GM12878 (cell line): ENCODE measurements at regions not wholly inside any gene's neighbourhood (a gene's known extent, or its start where the extent isn't known, plus 50 kb on each side); places are given as distances from the start of the nearest gene placed in this dataset.

Source experiments
- DPF2 ChIP-seq: fragments of 450-650 bp; IDR thresholded peaks from 2 replicates; pipeline ENCODE4 v1.6.1; 2017; ENCODE audit warnings: mild to moderate bottlenecking
- EGR1 ChIP-seq, 2 experiments: IDR thresholded peaks; 1 replicate in 1 of 2; 2 replicates in 1 of 2; pipeline ENCODE4 v1.6.1; 2011 to 2012; ENCODE audit warnings: low read depth in 2 of 2, low read length in 2 of 2, borderline replicate concordance in 1 of 2, mild to moderate bottlenecking in 1 of 2, moderate library complexity in 1 of 2
- POLR2A ChIP-seq: IDR thresholded peaks from 2 replicates; pipeline ENCODE4 v1.6.1; 2011; ENCODE audit warnings: low read depth, mild to moderate bottlenecking, low read length
- RAD21 ChIP-seq: IDR thresholded peaks from 2 replicates; pipeline ENCODE4 v1.6.1; 2011; ENCODE audit warnings: mild to moderate bottlenecking, low read depth, low read length, moderate library complexity; ENCODE audit not compliant: insufficient read depth
- TF ChIP-seq, protein P1 (sequence below), 3 experiments: IDR thresholded peaks in 2 of 3; conservative IDR thresholded peaks in 1 of 3; 2 replicates each; pipeline ENCODE4 v1.5.1; 2011; ENCODE audit warnings: low read depth in 3 of 3, low read length in 3 of 3, mild to moderate bottlenecking in 3 of 3, control low read depth in 2 of 3, moderate library complexity in 2 of 3, inconsistent platforms in 1 of 3, mixed read lengths in 1 of 3; ENCODE audit not compliant: control insufficient read depth in 2 of 3, insufficient read depth in 1 of 3; ENCODE audit errors: extremely low read depth in 1 of 3
- TF ChIP-seq, protein P2 (sequence below): IDR thresholded peaks from 2 replicates; pipeline ENCODE4 v1.6.1; 2011; ENCODE audit warnings: mild to moderate bottlenecking, low read depth, low read length, moderate library complexity; ENCODE audit not compliant: insufficient replicate concordance

DNA sequence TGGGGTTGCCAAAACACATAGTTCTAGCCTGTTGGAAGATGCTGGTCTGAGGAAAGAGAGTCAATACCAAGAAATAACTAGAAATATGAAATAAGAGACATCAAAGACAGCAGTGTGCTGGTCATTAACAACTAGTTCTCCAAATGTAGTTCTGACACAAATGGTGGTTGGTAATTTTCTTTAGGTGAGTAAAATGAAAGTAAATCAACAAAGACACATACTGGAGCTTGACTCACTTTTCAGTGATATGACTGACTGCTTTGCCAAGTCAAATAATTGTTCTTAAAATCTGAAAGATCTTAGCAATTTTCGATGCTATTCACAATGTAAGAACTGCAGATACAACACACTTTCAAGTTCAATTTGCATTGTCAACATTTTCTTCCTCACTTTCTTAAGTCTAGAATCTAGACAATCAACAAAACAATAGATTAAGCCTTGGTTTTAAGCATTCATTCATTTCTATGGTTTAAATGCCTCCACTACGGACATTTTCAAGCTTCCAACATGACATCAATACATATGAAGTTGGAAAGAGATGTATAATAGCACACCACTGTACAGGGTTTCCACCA, 166.8 kb upstream of the MAP3K1 start:
- TF ChIP-seq EGR1 (IDR thresholded peaks at IDR 0.05; ENCODE audit: borderline replicate concordance in 1 of 2, low read depth in 2 of 2, low read length in 2 of 2): no peak
- TF ChIP-seq POLR2A: no peak
- TF ChIP-seq, protein P1, sequence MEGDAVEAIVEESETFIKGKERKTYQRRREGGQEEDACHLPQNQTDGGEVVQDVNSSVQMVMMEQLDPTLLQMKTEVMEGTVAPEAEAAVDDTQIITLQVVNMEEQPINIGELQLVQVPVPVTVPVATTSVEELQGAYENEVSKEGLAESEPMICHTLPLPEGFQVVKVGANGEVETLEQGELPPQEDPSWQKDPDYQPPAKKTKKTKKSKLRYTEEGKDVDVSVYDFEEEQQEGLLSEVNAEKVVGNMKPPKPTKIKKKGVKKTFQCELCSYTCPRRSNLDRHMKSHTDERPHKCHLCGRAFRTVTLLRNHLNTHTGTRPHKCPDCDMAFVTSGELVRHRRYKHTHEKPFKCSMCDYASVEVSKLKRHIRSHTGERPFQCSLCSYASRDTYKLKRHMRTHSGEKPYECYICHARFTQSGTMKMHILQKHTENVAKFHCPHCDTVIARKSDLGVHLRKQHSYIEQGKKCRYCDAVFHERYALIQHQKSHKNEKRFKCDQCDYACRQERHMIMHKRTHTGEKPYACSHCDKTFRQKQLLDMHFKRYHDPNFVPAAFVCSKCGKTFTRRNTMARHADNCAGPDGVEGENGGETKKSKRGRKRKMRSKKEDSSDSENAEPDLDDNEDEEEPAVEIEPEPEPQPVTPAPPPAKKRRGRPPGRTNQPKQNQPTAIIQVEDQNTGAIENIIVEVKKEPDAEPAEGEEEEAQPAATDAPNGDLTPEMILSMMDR (IDR thresholded peaks at IDR 0.05 in 2 of 3, conservative IDR thresholded peaks at IDR 0.05 in 1 of 3; ENCODE audit: control insufficient read depth in 2 of 3, extremely low read depth in 1 of 3, insufficient read depth in 1 of 3, low read depth in 3 of 3, low read length in 3 of 3): no peak
- no peak for TF ChIP-seq DPF2
- TF ChIP-seq, protein P2, sequence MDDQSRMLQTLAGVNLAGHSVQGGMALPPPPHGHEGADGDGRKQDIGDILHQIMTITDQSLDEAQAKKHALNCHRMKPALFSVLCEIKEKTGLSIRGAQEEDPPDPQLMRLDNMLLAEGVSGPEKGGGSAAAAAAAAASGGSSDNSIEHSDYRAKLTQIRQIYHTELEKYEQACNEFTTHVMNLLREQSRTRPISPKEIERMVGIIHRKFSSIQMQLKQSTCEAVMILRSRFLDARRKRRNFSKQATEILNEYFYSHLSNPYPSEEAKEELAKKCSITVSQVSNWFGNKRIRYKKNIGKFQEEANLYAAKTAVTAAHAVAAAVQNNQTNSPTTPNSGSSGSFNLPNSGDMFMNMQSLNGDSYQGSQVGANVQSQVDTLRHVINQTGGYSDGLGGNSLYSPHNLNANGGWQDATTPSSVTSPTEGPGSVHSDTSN: no peak
- no peak for TF ChIP-seq RAD21
